ENCODE measurements at regions not wholly inside any gene's neighbourhood (a gene's known extent, or its start where the extent isn't known, plus 50 kb on each side); places are given as distances from the start of the nearest gene placed in this dataset.

GRCh38 chr4:43716721-43717395 is 731.8 kb downstream of the KCTD8 start:
- intact Hi-C loops (cut with DNase I; ENCODE audit: low total_unique reads), result no loop called here
- H3K4me1 ChIP-seq, result no peaks in the 10 kb centered on the region
- TF ChIP-seq POLR2A (IDR thresholded peaks at IDR 0.05) (no peak), CTCF (IDR thresholded peaks at IDR 0.05) (no peak)

GRCh38 chr4:43718369-43718768 is 730.2 kb downstream of the KCTD8 start:
- no peak for DNase-seq
- H3K4me1 ChIP-seq, result no peaks in the 10 kb centered on the region
- H3K27me3 ChIP-seq, result no peaks in the 10 kb centered on the region
- H3K27ac ChIP-seq, result no peak overlapping the region
- H3K9me3 ChIP-seq, result no peaks in the 10 kb centered on the region
- H3K4me3 ChIP-seq, result no peak overlapping the region
- intact Hi-C loops (cut with DNase I; ENCODE audit: low total_unique reads), result no loop called here
- TF ChIP-seq CTCF (IDR thresholded peaks at IDR 0.05) (no peak), POLR2A (IDR thresholded peaks at IDR 0.05) (no peak)
- 84 to 94% methylated on average over 2 of the region's 2 CpGs for WGBS, 2 donors
- no peaks in the 10 kb centered on the region for H3K36me3 ChIP-seq (ENCODE audit: low read depth, missing control alignments)

More at GRCh38 chr4:43716721-43717395, 731.8 kb downstream of the KCTD8 start:
- Histone ChIP-seq H3K36me3 (ENCODE audit: low read depth, missing control alignments) (no peaks in the 10 kb centered on the region), H3K4me3 (no peak overlapping the region), H3K9me3 (no peaks in the 10 kb centered on the region), H3K27ac (no peak overlapping the region), H3K27me3 (no peaks in the 10 kb centered on the region)
- WGBS, 2 donors, result 41 to 45% methylated on average over 5 of the region's 5 CpGs
- no peak for DNase-seq

GRCh38 chr4:43732829-43733426 is 715.7 kb downstream of the KCTD8 start:
- H3K36me3 ChIP-seq (ENCODE audit: low read depth, missing control alignments), result no peaks in the 10 kb centered on the region
- TF ChIP-seq CTCF (IDR thresholded peaks at IDR 0.05) (no peak), POLR2A (IDR thresholded peaks at IDR 0.05) (no peak)
- H3K4me1 ChIP-seq, result no peaks in the 10 kb centered on the region
- H3K4me3 ChIP-seq, result no peak overlapping the region
- no peak for DNase-seq
- H3K27ac ChIP-seq, result no peak overlapping the region
- H3K9me3 ChIP-seq, result no peaks in the 10 kb centered on the region
- WGBS, 2 donors, result 83 to 85% methylated on average over 9 of the region's 9 CpGs
- intact Hi-C loops (cut with DNase I; ENCODE audit: low total_unique reads), result no loop called here
- no peaks in the 10 kb centered on the region for H3K27me3 ChIP-seq

- Histone ChIP-seq H3K27me3 (no peaks in the 10 kb centered on the region), H3K9me3 (no peaks in the 10 kb centered on the region), H3K4me1 (no peaks in the 10 kb centered on the region), H3K4me3 (no peak overlapping the region), H3K36me3 (ENCODE audit: low read depth, missing control alignments) (no peaks in the 10 kb centered on the region), H3K27ac (no peak overlapping the region)
- intact Hi-C loops (cut with DNase I; ENCODE audit: low total_unique reads), result no loop called here
- DNase-seq, result no peak
- TF ChIP-seq CTCF (IDR thresholded peaks at IDR 0.05) (no peak), POLR2A (IDR thresholded peaks at IDR 0.05) (no peak)
- 84 to 94% methylated on average over 2 of the region's 2 CpGs for WGBS, 2 donors
These were observed 706.5 kb downstream of the KCTD8 start for GRCh38 chr4:43742083-43742482.

- Histone ChIP-seq H3K36me3 (ENCODE audit: low read depth, missing control alignments) (no peaks in the 10 kb centered on the region), H3K27me3 (no peaks in the 10 kb centered on the region), H3K27ac (no peak overlapping the region), H3K4me3 (no peak overlapping the region), H3K4me1 (no peaks in the 10 kb centered on the region), H3K9me3 (no peaks in the 10 kb centered on the region)
- no peak for DNase-seq
- TF ChIP-seq POLR2A (IDR thresholded peaks at IDR 0.05) (no peak), CTCF (IDR thresholded peaks at IDR 0.05) (no peak)
- intact Hi-C loops (cut with DNase I; ENCODE audit: low total_unique reads), result no loop called here
- WGBS, 2 donors, result 90 to 93% methylated on average over 3 of the region's 3 CpGs
These were observed 694.0 kb downstream of the KCTD8 start for GRCh38 chr4:43754566-43754965.
